ENCODE measurements at regions not wholly inside any gene's neighbourhood (a gene's known extent, or its start where the extent isn't known, plus 50 kb on each side); places are given as distances from the start of the nearest gene placed in this dataset.

DNA sequence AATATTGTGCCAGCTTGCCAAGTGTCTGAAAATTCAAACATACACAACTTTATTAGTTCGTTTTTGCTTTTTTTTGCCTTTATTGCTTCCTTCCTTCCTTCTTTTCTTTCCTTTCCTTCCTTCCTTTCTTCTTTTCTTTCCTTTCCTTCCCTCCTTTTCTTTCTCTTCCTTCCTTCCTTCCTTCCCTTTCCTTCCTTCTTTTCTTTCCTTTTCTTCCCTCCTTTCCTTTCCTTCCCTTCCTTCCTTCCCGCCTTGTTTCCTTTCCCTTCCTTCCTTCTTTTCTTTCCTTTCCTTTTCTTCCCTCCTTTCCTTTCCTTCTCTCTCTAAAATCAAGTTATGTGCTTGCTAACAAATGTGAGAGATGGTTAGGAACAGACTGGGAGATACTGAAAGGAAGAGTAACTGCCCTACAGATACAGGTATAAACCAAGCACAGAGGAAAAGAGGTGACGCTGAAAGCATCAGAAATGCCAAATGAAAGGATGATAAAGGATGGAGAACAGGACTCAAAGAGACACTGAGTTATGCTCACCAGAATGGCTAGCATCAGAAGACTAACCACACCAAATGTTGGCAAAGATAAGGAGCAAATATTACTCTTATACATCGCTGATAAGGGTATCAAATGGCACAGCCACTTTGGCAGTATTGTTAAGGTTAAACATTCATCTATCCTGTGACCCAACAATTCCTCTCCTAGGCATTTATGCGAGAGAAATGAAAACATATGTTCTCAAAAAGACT, 151.6 kb downstream of the MREG start:
- TF ChIP-seq, protein P1, sequence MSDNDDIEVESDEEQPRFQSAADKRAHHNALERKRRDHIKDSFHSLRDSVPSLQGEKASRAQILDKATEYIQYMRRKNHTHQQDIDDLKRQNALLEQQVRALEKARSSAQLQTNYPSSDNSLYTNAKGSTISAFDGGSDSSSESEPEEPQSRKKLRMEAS (IDR thresholded peaks at IDR 0.05): no peak
- TF ChIP-seq SP1 (IDR thresholded peaks at IDR 0.05): no peak
- TF ChIP-seq, protein P2, sequence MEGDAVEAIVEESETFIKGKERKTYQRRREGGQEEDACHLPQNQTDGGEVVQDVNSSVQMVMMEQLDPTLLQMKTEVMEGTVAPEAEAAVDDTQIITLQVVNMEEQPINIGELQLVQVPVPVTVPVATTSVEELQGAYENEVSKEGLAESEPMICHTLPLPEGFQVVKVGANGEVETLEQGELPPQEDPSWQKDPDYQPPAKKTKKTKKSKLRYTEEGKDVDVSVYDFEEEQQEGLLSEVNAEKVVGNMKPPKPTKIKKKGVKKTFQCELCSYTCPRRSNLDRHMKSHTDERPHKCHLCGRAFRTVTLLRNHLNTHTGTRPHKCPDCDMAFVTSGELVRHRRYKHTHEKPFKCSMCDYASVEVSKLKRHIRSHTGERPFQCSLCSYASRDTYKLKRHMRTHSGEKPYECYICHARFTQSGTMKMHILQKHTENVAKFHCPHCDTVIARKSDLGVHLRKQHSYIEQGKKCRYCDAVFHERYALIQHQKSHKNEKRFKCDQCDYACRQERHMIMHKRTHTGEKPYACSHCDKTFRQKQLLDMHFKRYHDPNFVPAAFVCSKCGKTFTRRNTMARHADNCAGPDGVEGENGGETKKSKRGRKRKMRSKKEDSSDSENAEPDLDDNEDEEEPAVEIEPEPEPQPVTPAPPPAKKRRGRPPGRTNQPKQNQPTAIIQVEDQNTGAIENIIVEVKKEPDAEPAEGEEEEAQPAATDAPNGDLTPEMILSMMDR (IDR thresholded peaks at IDR 0.05; ENCODE audit: low read depth, low read length, missing input control): no peak
- TF ChIP-seq, protein P3, sequence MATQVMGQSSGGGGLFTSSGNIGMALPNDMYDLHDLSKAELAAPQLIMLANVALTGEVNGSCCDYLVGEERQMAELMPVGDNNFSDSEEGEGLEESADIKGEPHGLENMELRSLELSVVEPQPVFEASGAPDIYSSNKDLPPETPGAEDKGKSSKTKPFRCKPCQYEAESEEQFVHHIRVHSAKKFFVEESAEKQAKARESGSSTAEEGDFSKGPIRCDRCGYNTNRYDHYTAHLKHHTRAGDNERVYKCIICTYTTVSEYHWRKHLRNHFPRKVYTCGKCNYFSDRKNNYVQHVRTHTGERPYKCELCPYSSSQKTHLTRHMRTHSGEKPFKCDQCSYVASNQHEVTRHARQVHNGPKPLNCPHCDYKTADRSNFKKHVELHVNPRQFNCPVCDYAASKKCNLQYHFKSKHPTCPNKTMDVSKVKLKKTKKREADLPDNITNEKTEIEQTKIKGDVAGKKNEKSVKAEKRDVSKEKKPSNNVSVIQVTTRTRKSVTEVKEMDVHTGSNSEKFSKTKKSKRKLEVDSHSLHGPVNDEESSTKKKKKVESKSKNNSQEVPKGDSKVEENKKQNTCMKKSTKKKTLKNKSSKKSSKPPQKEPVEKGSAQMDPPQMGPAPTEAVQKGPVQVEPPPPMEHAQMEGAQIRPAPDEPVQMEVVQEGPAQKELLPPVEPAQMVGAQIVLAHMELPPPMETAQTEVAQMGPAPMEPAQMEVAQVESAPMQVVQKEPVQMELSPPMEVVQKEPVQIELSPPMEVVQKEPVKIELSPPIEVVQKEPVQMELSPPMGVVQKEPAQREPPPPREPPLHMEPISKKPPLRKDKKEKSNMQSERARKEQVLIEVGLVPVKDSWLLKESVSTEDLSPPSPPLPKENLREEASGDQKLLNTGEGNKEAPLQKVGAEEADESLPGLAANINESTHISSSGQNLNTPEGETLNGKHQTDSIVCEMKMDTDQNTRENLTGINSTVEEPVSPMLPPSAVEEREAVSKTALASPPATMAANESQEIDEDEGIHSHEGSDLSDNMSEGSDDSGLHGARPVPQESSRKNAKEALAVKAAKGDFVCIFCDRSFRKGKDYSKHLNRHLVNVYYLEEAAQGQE (IDR thresholded peaks at IDR 0.05): no peak
- TF ChIP-seq, protein P4, sequence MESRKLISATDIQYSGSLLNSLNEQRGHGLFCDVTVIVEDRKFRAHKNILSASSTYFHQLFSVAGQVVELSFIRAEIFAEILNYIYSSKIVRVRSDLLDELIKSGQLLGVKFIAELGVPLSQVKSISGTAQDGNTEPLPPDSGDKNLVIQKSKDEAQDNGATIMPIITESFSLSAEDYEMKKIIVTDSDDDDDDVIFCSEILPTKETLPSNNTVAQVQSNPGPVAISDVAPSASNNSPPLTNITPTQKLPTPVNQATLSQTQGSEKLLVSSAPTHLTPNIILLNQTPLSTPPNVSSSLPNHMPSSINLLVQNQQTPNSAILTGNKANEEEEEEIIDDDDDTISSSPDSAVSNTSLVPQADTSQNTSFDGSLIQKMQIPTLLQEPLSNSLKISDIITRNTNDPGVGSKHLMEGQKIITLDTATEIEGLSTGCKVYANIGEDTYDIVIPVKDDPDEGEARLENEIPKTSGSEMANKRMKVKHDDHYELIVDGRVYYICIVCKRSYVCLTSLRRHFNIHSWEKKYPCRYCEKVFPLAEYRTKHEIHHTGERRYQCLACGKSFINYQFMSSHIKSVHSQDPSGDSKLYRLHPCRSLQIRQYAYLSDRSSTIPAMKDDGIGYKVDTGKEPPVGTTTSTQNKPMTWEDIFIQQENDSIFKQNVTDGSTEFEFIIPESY (IDR thresholded peaks at IDR 0.05): no peak
- no peak for TF ChIP-seq RAD21 (IDR thresholded peaks at IDR 0.05)
- TF ChIP-seq GABPA (IDR thresholded peaks at IDR 0.05 in 1 of 2, conservative IDR thresholded peaks at IDR 0.05 in 1 of 2): no peak
- no peak for TF ChIP-seq EGR1 (IDR thresholded peaks at IDR 0.05; ENCODE audit: low read depth in 2 of 2)
- TF ChIP-seq TAF1 (conservative IDR thresholded peaks at IDR 0.05): no peak

Data from liver (tissue), 3 donors.